H7 (cell line): ENCODE measurements at regions not wholly inside any gene's neighbourhood (a gene's known extent, or its start where the extent isn't known, plus 50 kb on each side); places are given as distances from the start of the nearest gene placed in this dataset.
A peak's percentile ranks its signal among the peaks of the same experiment; 100 is the strongest.

Experiments used
- DNase-seq: peaks from one replicate; pipeline ENCODE4 v3.0.0; 2012
- H3K27me3 ChIP-seq: 2 replicates; pipeline ENCODE4 v1.6.0; 2011; ENCODE audit warnings: mild to moderate bottlenecking, low read length; ENCODE audit not compliant: control insufficient read depth, insufficient read depth
- H3K36me3 ChIP-seq: replicated peaks from 2 replicates; pipeline ENCODE4 v1.5.1; 2011; ENCODE audit warnings: low read length; ENCODE audit not compliant: control insufficient read depth, insufficient read depth
- H3K4me3 ChIP-seq: 2 replicates; pipeline ENCODE4 v1.5.1; 2011; ENCODE audit warnings: low read depth, mild to moderate bottlenecking, control low read depth, low read length, moderate library complexity; ENCODE audit not compliant: insufficient read depth

DNA sequence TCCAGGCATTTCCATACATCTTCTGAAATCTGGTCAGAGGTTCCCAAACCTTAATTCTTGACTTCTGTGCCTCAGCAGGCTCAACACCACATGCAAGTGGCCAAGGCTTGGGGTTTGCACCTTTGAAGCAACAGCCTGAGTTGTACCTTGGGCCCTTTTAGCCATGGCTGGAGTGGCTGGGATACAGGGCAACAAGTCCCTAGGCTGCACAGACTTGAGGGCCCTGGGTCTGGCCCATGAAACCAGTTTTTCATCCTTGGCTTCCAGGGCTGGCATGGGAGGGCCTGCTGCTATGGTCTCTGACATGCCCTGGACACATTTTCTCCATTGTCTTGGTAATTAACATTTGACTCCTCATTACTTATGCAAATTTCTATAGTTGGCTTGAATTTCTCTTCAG is 988.8 kb upstream of the CNTNAP5 start:
- no peak overlapping the region for H3K4me3 ChIP-seq
- DNase-seq: no peak
- no peaks in the 10 kb centered on the region for H3K36me3 ChIP-seq
- no peaks in the 10 kb centered on the region for H3K27me3 ChIP-seq

DNA sequence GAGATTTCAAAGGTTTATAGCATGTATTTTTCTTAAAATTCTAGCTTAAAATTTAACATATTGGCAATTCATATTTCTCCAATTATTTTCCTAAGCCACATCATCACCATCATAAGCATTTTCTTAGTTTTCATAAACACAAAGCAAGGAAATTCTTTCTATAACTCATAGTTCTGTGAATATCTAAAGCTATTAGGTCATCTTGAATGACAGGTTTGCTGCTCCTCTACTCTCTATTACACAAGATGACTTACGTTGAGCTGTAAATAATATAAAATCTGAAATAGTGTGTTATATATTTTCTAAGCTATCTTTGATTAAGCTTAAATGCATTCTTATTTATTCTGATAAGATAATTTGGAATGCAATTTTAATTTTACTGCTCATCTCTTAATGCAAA is 984.6 kb upstream of the CNTNAP5 start:
- DNase-seq: no peak

DNA sequence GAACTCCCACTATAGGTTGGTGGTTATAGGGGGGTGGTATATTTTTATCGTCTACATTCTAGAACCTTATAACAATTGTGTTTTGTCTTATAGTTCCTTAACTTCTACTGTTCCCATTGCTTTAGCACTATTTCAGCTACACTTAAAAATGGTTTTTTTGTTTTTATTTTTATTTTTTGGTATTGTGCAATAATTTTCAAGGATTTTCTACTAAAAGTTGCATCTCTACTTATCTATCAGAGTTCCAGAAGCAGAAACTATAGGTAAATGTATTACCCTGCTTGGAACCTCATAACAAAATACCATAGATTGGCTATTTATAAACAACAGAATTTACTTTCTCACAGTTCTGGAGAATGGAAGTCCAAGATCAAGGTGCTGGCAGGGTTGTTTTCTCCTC is 981.6 kb upstream of the CNTNAP5 start:
- Histone ChIP-seq H3K4me3 (no peak overlapping the region), H3K27me3 (no peaks in the 10 kb centered on the region), H3K36me3 (no peaks in the 10 kb centered on the region)
- DNase-seq: no peak

More for the DNA sequence above, 984.6 kb upstream of the CNTNAP5 start:
- Histone ChIP-seq H3K36me3 (no peaks in the 10 kb centered on the region), H3K4me3 (no peak overlapping the region), H3K27me3 (no peaks in the 10 kb centered on the region)

DNA sequence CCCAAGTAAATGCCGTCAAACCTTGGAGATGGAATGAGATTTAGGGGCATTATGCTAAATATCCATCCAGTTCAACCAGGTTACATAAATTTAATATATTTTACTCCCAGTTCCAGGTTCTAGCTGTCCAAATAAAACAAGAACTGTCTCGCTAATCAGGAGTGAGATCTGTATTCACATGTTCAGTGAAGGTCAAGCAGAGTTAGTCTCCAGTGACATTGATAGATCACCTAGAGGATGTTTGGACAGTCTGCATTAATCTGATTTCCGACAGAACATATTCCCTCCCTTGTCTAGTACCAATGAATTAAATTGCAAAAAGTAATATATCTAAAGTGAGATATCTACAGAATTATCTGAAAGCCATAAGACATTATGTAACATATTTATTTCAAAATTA is 979.4 kb upstream of the CNTNAP5 start:
- Histone ChIP-seq H3K4me3 (no peak overlapping the region), H3K27me3 (no peaks in the 10 kb centered on the region), H3K36me3 (no peaks in the 10 kb centered on the region)
- no peak for DNase-seq

DNA sequence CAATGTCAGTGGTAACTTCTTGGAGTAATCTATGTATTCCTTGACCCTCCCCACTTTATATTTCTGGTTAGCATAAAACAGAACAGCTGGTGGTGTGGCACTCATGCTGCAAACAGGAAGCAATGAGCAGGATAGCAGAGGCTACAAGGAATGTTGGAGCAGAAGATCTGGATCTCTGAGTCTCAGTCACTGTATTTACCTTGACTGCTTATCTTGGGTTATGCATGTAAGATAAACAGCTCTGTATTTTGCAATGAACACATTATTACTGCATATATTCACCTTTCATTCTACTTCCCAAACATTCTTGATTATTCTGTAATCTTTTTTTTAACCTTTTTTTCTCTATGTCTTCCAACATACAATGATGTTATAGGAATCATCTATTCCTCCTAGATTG is 977.9 kb upstream of the CNTNAP5 start:
- H3K36me3 ChIP-seq: no peaks in the 10 kb centered on the region
- H3K4me3 ChIP-seq: no peak overlapping the region
- no peak for DNase-seq

DNA sequence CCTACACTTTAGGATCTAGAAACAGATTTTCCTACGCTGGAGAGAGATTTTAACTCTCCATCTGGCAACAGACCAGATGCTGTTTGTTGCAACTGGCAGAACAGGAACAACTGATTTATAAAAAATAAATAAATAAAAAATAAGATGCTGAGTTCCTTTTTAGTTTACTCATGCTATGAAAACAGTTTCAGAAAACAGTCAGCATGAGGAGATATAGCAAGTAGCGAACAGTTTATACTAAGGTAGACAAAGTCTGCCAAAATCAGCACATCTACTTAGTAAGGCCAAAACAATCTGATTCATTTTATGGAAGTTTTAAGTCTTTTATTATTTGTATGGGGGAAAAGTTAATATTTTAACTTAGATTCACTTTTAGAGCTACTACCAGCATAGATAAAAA is 974.0 kb upstream of the CNTNAP5 start:
- Histone ChIP-seq H3K36me3 (no peaks in the 10 kb centered on the region), H3K4me3 (no peak overlapping the region), H3K27me3 (no peaks in the 10 kb centered on the region)
- no peak for DNase-seq

More for the DNA sequence above, 977.9 kb upstream of the CNTNAP5 start:
- H3K27me3 ChIP-seq: no peaks in the 10 kb centered on the region

DNA sequence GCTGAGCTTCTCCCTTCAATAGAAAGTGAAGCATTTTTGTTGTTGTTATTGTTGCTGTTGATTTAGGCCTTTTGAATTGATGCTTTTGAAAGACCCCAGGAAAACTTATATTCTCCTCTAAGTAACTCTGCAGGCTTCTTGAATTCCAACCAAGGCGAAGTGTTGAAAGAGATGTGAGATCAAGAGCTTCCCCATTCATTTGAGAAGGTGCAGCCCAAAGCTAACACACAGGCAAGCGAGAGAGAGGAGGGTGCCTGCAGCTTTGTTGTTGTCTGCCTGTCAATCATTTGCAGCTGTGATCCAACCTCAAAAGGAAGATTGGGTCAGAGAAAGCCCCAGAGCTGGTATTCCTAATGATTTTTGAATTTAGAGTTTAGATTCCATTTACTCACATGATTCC is 963.6 kb upstream of the CNTNAP5 start:
- no peaks in the 10 kb centered on the region for H3K27me3 ChIP-seq
- H3K4me3 ChIP-seq: no peak overlapping the region
- H3K36me3 ChIP-seq: no peaks in the 10 kb centered on the region
- DNase-seq: peak; percentile 12

DNA sequence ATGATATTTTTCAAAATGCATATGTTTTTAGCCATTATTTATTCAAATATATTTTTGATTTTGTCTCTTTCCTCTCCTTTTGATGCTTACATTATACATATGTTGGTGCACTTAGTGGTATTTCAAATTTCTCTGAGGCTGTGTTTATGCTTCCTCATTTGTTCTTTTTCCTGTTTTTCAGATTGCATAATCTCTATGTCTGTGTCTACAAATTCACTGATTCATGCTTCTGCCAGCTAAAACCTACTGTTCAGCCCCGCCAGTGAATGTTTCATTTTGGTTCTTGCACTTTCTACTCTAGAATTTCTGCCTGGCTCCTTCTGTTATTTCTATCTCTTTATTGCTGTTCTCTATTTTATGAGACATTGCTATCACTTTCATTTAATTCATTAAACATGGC is 951.7 kb upstream of the CNTNAP5 start:
- Histone ChIP-seq H3K27me3 (no peaks in the 10 kb centered on the region), H3K4me3 (no peak overlapping the region)
- DNase-seq: no peak

DNA sequence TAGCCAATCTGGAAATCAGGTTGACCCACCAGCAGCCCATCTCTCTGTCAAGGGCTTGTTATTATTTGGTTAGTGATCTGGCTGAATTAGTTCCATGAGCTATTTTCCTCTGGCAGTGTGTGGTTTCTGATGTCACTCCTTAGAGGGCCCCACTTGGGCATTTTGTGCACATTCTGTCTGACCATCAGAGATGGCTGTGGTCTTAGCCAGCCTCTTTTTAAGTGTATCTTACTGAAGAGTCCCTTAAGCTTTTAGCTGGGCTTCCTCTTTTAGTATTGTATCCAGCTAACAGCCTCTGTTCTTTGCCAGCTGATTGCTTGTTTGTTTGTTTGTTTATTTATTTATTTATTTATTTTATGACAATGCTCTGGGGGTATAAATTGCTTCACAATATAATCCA is 951.1 kb upstream of the CNTNAP5 start:
- Histone ChIP-seq H3K27me3 (no peaks in the 10 kb centered on the region), H3K36me3 (no peaks in the 10 kb centered on the region), H3K4me3 (no peak overlapping the region)
- DNase-seq: no peak

More for the DNA sequence above, 951.7 kb upstream of the CNTNAP5 start:
- H3K36me3 ChIP-seq: no peaks in the 10 kb centered on the region

DNA sequence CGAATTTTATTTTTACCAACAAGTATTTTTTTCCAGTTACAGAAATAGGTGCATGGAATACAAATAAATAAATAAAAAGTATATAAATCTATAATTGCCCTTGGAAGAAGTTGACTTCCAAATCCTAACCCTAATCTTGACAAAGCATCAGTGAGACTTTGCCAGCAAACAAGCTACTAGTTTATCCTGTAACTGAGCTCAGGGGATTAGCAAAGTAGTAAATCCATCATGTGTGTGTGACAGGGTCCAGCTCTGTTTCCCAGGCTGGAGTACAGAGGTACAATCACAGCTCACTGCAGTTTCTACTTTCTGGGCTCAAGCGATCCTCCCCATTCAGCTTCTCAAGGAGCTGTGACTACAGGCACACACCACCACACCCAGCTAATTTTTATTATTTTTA is 948.0 kb upstream of the CNTNAP5 start:
- DNase-seq: no peak
- no peak overlapping the region for H3K4me3 ChIP-seq

DNA sequence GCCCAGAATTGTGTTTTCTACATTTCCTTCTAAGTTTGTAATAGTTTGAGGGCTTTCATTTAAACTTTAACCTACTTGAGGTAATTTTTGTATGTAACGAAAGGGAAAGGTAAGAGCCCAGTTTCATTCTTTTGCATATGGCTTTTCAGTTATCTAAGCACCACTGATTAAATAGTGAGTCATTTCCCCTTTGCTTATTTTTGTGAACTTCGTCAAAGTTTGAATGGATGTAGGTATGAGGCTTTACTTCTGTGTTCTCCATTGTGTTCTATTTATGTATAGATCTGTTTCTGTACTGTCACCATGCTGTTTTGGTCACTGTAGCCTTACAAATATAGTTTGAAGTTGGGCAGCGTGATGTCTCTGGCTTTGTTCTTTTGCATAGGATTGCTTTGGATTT is 944.8 kb upstream of the CNTNAP5 start:
- Histone ChIP-seq H3K4me3 (no peak overlapping the region), H3K27me3 (no peaks in the 10 kb centered on the region), H3K36me3 (no peaks in the 10 kb centered on the region)
- DNase-seq: no peak

More for the DNA sequence above, 948.0 kb upstream of the CNTNAP5 start:
- Histone ChIP-seq H3K27me3 (no peaks in the 10 kb centered on the region), H3K36me3 (no peaks in the 10 kb centered on the region)

DNA sequence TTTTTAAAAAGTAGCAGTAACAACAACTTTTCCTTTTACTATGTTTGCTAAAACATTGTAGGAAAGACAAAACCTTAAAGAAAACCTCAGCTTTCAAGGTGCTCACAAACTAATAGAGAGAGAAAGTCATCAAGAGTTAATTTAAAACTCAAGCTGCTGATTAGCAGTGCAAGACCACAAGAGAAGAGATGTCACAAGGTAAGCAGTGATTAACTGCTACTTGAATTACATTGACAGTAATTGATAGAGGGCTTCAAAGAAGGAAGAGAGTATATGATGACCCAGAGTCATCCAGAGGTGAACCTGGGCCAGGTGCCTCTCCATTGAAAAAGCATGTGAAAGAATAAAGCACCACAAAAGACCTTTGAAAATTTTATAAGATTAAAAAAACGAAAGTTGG is 939.6 kb upstream of the CNTNAP5 start:
- H3K4me3 ChIP-seq: no peak overlapping the region
- H3K27me3 ChIP-seq: no peaks in the 10 kb centered on the region
- no peaks in the 10 kb centered on the region for H3K36me3 ChIP-seq
- DNase-seq: no peak

DNA sequence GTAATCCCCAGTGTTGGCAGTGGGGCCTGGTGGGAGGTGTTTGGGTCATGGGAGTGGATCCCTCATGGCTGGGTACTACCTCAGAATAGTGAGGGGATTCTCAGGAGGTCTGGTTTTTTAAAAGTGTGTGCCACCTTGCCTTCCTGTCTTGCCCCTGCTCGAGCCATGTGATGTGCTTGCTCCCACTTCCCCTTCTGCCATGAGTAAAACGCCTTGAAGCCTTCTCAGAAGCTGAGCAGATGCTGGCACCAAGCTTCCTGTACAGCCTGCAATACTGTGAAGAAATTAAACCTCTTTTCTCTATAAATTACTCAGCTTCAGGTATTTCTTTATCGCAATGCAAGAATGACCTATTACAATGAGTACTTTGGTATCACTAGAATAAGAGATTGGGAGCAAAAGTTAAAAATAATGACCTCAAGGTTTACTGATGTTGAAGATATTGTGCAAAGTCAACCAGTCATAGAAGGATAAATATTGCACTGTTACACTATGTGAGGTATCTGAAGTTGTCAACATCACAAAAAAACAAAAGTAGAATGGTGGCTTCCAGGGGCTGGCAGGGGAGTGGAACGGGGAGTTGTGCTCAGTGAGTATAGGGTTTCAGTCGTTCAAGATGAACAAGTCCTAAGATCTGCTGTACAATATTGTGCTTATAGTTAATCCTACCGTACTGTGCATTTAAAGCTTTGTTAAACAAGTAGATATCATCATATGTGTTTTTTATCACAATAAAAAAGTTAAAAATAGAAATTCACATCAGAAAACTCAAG is 938.3 kb upstream of the CNTNAP5 start:
- no peak for DNase-seq
- Histone ChIP-seq H3K27me3 (no peaks in the 10 kb centered on the region), H3K36me3 (no peaks in the 10 kb centered on the region), H3K4me3 (no peak overlapping the region)

DNA sequence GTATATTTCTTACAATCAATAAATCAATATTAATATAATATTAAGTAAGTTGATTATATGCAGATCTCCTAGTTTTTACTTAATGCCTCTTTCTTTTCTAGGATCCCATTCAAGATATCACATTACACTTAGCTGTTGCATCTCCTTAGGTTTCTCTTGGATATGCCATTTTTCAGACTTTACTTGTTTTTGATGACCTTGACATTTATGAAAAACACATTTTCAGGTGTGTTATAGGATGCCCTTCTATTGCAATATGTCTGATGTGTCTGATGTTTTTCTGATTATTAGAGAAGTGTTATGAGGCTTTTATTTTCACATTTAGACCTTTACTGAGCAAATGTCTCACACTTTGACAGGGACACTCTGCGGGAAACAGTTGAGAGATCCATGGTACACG is 933.6 kb upstream of the CNTNAP5 start:
- Histone ChIP-seq H3K36me3 (no peaks in the 10 kb centered on the region), H3K4me3 (no peak overlapping the region), H3K27me3 (no peaks in the 10 kb centered on the region)
- no peak for DNase-seq

DNA sequence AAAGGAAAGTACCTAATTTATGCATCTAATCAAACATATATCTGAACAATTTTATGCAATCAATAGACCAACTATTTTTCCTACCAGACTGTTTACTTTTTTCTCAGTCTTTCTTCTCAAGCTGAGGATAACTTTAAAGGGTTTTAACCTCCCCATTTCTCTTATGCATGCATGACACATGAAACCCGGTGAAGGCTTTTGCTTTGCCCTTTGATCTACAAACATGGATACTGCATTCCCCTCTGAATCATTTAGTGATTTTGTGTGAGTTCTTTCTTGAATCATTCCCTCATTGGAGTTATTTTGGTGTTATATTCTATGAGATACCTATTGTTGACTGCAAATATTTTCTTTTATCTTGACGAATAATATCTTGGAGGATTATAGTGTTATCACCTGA is 931.9 kb upstream of the CNTNAP5 start:
- DNase-seq: no peak
- no peaks in the 10 kb centered on the region for H3K27me3 ChIP-seq
- H3K36me3 ChIP-seq: no peaks in the 10 kb centered on the region
- H3K4me3 ChIP-seq: no peak overlapping the region
